Pancreas (tissue), 10 donors: ENCODE measurements at regions not wholly inside any gene's neighbourhood (a gene's known extent, or its start where the extent isn't known, plus 50 kb on each side); places are given as distances from the start of the nearest gene placed in this dataset.

Source experiments
- ATAC-seq, 4 donors: fragments of 200-7000 bp; cut with Tn5 transposase; one replicate each; pipeline versions ENCODE4 v1.8.0 to v1.9.1; 2020; ENCODE audit warnings: mild to moderate bottlenecking in 4 of 4, moderate library complexity in 4 of 4
- DNase-seq, 6 donors: peaks; one replicate each; pipeline ENCODE4 v3.0.0-alpha.2; 2020
- FAIRE-seq: peaks from 2 replicates; lab custom pipeline; 2012; peaks lifted over from hg19 to GRCh38; lab: Jason Lieb, UNC
- H3K27ac ChIP-seq, 4 donors: fragments of 200-600 bp; sonication (generic); 1 replicate in 3 of 4; 2 replicates in 1 of 4; pipeline versions ENCODE4 v1.5.0 to v1.8.0; 2020
- H3K27me3 ChIP-seq, 4 donors: fragments of 200-600 bp; one replicate each; pipeline ENCODE4 v1.8.0; 2021
- H3K36me3 ChIP-seq, 3 donors: fragments of 200-600 bp; sonication (generic) in 1 of 3; one replicate each; pipeline versions ENCODE4 v1.5.0 to v1.8.0; 2020 to 2021
- H3K4me1 ChIP-seq, 3 donors: fragments of 200-600 bp; one replicate each; pipeline ENCODE4 v1.8.0; 2021
- H3K4me3 ChIP-seq, 4 donors: fragments of 200-600 bp; sonication (generic) in 2 of 4; one replicate each; pipeline versions ENCODE4 v1.5.0 to v1.8.0; 2020 to 2021
- H3K9me3 ChIP-seq, 4 donors: fragments of 200-600 bp; one replicate each; pipeline ENCODE4 v1.8.0; 2021
- CTCF ChIP-seq, 4 donors: fragments of 200-600 bp; sonication (generic) in 3 of 4; IDR thresholded peaks; one replicate each; pipeline versions ENCODE4 v1.5.0 to v1.8.0; 2021; ENCODE audit warnings: antibody characterized with exemption in 4 of 4
- WGBS, 2 donors: extraction: QIAGEN DNeasy Blood & Tissue Kit; methylation state at CpG; one replicate each; pipeline ENCODE4 v1.1.7; 2013; 5-methylcytosine and 5-hydroxymethylcytosine counted together
- intact Hi-C, 3 donors: fragments of 100-400 bp; cut with DNase I; formaldehyde crosslinking; loops; one replicate each; pipeline versions ENCODE4 v1.11.1 to v1.14.2; 2022
- donor health status: healthy with polysubstance abuse.
- donor health status: DM: no; HTN: no; CAD: no; lungs with moderate emphysema.
- donor health status: DM: no; HTN: no; CAD: no.
- donor health status: control.
- donor health status: control.
- donor health status: Bipolar disorder and iron deficiency.
- donor health status: DM: yes; HTN: yes; CAD: no.
- donor health status: DM: no; HTN: no; CAD: no.
- donor health status: DM: no; HTN: no; CAD: no.
- donor health status: DM: yes; HTN: yes; CAD: no.

GRCh38 chr2:183495079-183495478, 370.8 kb downstream of the NUP35 start:
- FAIRE-seq, result no peak
- DNase-seq, result no peak
- no peak for ATAC-seq
- 62 to 78% methylated on average over 2 of the region's 2 CpGs for WGBS, 2 donors
- Histone ChIP-seq H3K9me3 (no peaks in the 10 kb centered on the region), H3K27ac (no peak overlapping the region), H3K4me1 (no peaks in the 10 kb centered on the region), H3K36me3 (no peaks in the 10 kb centered on the region), H3K27me3 (no peaks in the 10 kb centered on the region), H3K4me3 (no peak overlapping the region)
- intact Hi-C loops, result no loop called here
- no peak for TF ChIP-seq CTCF (IDR thresholded peaks at IDR 0.05)

- 56 to 65% methylated on average over 3 of the region's 3 CpGs for WGBS, 2 donors
- DNase-seq (no peak), ATAC-seq (no peak), FAIRE-seq (no peak)
- no peak for TF ChIP-seq CTCF (IDR thresholded peaks at IDR 0.05)
- Histone ChIP-seq H3K9me3 (no peaks in the 10 kb centered on the region), H3K27ac (no peak overlapping the region), H3K4me3 (no peak overlapping the region), H3K4me1 (no peaks in the 10 kb centered on the region), H3K27me3 (no peaks in the 10 kb centered on the region), H3K36me3 (no peaks in the 10 kb centered on the region)
- intact Hi-C loops, result no loop called here
These were observed 371.5 kb downstream of the NUP35 start for GRCh38 chr2:183495589-183496267.

- no peaks in the 10 kb centered on the region for H3K4me1 ChIP-seq
- no peak overlapping the region for H3K27ac ChIP-seq
- FAIRE-seq (no peak), ATAC-seq (no peak), DNase-seq (no peak)
- 93% methylated on average over 1 of the region's 1 CpG for WGBS, 2 donors
- no peaks in the 10 kb centered on the region for H3K27me3 ChIP-seq
- no peak overlapping the region for H3K4me3 ChIP-seq
- H3K9me3 ChIP-seq, result no peaks in the 10 kb centered on the region
- no peaks in the 10 kb centered on the region for H3K36me3 ChIP-seq
- intact Hi-C loops, result no loop called here
- TF ChIP-seq CTCF (IDR thresholded peaks at IDR 0.05), result no peak
These were observed 373.6 kb downstream of the NUP35 start for GRCh38 chr2:183497861-183498260.

- WGBS, 2 donors, result 85 to 94% methylated on average over 1 of the region's 1 CpG
- Histone ChIP-seq H3K36me3 (no peaks in the 10 kb centered on the region), H3K27me3 (no peaks in the 10 kb centered on the region), H3K9me3 (no peaks in the 10 kb centered on the region), H3K4me1 (no peaks in the 10 kb centered on the region), H3K27ac (no peak overlapping the region), H3K4me3 (no peak overlapping the region)
- TF ChIP-seq CTCF (IDR thresholded peaks at IDR 0.05), result no peak
- FAIRE-seq (no peak), DNase-seq (no peak), ATAC-seq (no peak)
- intact Hi-C loops, result no loop called here
These were observed 381.7 kb downstream of the NUP35 start for GRCh38 chr2:183505911-183506310.

GRCh38 chr2:183511154-183511553, 386.9 kb downstream of the NUP35 start:
- Histone ChIP-seq H3K36me3 (no peaks in the 10 kb centered on the region), H3K4me1 (no peaks in the 10 kb centered on the region), H3K4me3 (no peak overlapping the region), H3K27ac (no peak overlapping the region), H3K27me3 (no peaks in the 10 kb centered on the region), H3K9me3 (no peaks in the 10 kb centered on the region)
- intact Hi-C loops, result no loop called here
- DNase-seq, result no peak
- no peak for TF ChIP-seq CTCF (IDR thresholded peaks at IDR 0.05)
- no peak for FAIRE-seq
- WGBS, 2 donors, result 64 to 95% methylated on average over 3 of the region's 3 CpGs
- ATAC-seq, result no peak
